Left ventricle myocardium inferior (tissue), 1 donor: ENCODE measurements at regions not wholly inside any gene's neighbourhood (a gene's known extent, or its start where the extent isn't known, plus 50 kb on each side); places are given as distances from the start of the nearest gene placed in this dataset.

Experiments
- DNase-seq: peaks from one replicate; pipeline ENCODE4 v3.0.0-alpha.2; 2020
- H3K27ac ChIP-seq: fragments of 200-600 bp; replicated peaks from 2 replicates; pipeline ENCODE4 v1.8.0; 2021
- H3K27me3 ChIP-seq: fragments of 200-600 bp; 2 replicates; pipeline ENCODE4 v1.8.0; 2021; ENCODE audit warnings: low read depth
- H3K36me3 ChIP-seq: fragments of 200-600 bp; 2 replicates; pipeline ENCODE4 v1.8.0; 2021
- H3K4me1 ChIP-seq: fragments of 200-600 bp; 2 replicates; pipeline ENCODE4 v1.8.0; 2021
- H3K4me3 ChIP-seq: fragments of 200-600 bp; 2 replicates; pipeline ENCODE4 v1.8.0; 2021; ENCODE audit warnings: mild to moderate bottlenecking, moderate library complexity
- H3K9me3 ChIP-seq: fragments of 200-600 bp; replicated peaks from 2 replicates; pipeline ENCODE4 v1.8.0; 2021
- CTCF ChIP-seq: fragments of 200-600 bp; IDR thresholded peaks from 2 replicates; pipeline ENCODE4 v1.8.0; 2021; ENCODE audit warnings: antibody characterized with exemption, mild to moderate bottlenecking, borderline replicate concordance
- intact Hi-C: fragments of 100-400 bp; cut with micrococcal nuclease; formaldehyde crosslinking; loops from one replicate; pipeline ENCODE4 v1.11.0; 2022
- donor health status: DM: no; HTN: yes; CAD: no; lungs with severe emphysema.

- H3K36me3 ChIP-seq: no peaks in the 10 kb centered on the region
- DNase-seq: no peak
- intact Hi-C loops: no loop called here
- H3K4me3 ChIP-seq: no peak overlapping the region
- H3K27ac ChIP-seq: no peak overlapping the region
- no peak for TF ChIP-seq CTCF
- H3K9me3 ChIP-seq: peaks cover 10% of the 10 kb centered on the region
- H3K27me3 ChIP-seq: peaks cover 29% of the 10 kb centered on the region
- no peaks in the 10 kb centered on the region for H3K4me1 ChIP-seq
These were observed 56.0 kb upstream of the CD53 start for GRCh38 chr1:110816945-110817344.

DNA sequence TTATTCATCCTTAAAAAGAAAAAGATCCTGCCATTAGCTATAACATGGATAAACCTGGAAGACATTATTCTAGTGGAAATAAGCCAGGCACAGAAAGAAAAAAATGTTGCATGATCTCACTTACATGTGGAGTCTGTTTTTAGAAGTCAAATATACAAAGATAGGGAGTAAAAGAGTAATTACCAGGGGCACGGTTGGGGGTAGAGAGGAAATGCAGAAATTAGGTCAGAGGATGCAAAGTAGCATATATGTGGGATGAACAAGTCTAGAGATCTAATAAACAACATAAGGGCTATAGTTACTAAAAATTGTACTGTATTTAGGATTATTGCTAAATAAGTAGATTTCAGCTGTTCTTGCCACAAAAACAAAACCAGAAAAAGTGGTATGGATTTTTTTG, 61.4 kb upstream of the CD53 start:
- Histone ChIP-seq H3K4me3 (no peak overlapping the region), H3K27ac (no peak overlapping the region), H3K4me1 (no peaks in the 10 kb centered on the region), H3K27me3 (peaks cover 43% of the 10 kb centered on the region), H3K9me3 (peaks cover 11% of the 10 kb centered on the region), H3K36me3 (no peaks in the 10 kb centered on the region)
- no peak for DNase-seq
- no peak for TF ChIP-seq CTCF
- intact Hi-C loops: no loop called here

DNA sequence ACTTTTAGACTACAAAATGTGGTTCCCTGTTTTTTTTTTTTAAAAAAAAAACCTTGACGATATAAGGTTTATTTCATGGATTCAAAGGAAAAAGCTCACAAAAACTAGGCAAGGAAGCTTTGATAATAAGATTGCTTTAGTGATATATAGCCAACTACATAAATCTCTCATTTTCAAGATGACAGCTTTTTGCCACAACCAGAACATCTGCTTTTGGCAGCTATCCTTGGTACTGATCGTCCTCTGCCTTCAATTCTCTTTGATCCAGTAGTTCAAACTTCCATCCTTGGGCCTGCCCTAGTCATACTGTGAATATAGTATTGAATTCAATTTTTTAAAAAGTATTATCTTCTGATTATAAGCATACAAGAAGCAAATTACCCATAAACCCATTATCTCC, 72.9 kb upstream of the CD53 start:
- no peaks in the 10 kb centered on the region for H3K4me1 ChIP-seq
- no peak overlapping the region for H3K27ac ChIP-seq
- intact Hi-C loops: no loop called here
- no peak for DNase-seq
- H3K4me3 ChIP-seq: no peak overlapping the region
- H3K36me3 ChIP-seq: no peaks in the 10 kb centered on the region
- peaks cover 51% of the 10 kb centered on the region for H3K27me3 ChIP-seq
- TF ChIP-seq CTCF: no peak
- peaks cover 30% of the 10 kb centered on the region for H3K9me3 ChIP-seq

DNA sequence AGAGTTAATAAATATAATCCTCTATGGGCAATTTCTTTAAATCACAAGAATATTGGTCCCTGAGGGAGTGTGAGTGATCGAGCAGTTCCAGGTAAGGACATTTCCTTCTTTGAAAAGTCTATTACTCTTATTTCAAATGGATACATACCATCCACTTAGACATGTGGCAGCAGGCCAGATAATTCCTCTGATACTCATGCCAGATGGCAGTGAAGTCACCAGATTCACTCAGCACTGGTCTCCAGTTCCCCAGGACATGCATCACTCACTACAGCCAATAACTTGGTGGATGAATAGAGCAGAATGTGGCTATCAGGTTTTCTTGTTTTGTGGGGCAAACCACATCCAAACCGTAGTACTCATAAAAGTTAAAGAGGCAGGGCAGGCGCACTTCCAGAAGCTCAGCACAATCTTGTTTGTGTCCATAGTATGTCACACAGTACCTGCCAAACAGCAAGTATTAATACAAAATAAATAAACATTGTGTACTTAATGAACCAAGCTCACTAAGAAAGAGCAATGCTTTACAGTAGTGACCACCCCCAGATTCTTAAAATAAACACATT, 74.2 kb upstream of the CD53 start:
- intact Hi-C loops: no loop called here
- peaks cover 38% of the 10 kb centered on the region for H3K9me3 ChIP-seq
- no peak overlapping the region for H3K27ac ChIP-seq
- H3K4me1 ChIP-seq: no peaks in the 10 kb centered on the region
- peaks cover 45% of the 10 kb centered on the region for H3K27me3 ChIP-seq
- no peak for TF ChIP-seq CTCF
- no peak for DNase-seq
- no peaks in the 10 kb centered on the region for H3K36me3 ChIP-seq
- no peak overlapping the region for H3K4me3 ChIP-seq

- Histone ChIP-seq H3K9me3 (peaks cover 20% of the 10 kb centered on the region), H3K4me1 (no peaks in the 10 kb centered on the region), H3K4me3 (no peak overlapping the region), H3K36me3 (no peaks in the 10 kb centered on the region), H3K27ac (no peak overlapping the region), H3K27me3 (peaks cover 64% of the 10 kb centered on the region)
- DNase-seq: no peak
- intact Hi-C loops: no loop called here
- no peak for TF ChIP-seq CTCF
These were observed 84.3 kb upstream of the CD53 start for GRCh38 chr1:110788673-110789072.
